ENCODE measurements at regions not wholly inside any gene's neighbourhood (a gene's known extent, or its start where the extent isn't known, plus 50 kb on each side); places are given as distances from the start of the nearest gene placed in this dataset.
"Not testable (repeated sequence)": the region's sequence is repeated elsewhere in the genome, so short reads cannot be mapped to it uniquely, and the experiment has no call there.

- no peak overlapping the region for H3K4me3 ChIP-seq (ENCODE audit: control insufficient read depth, low read depth, low read length)
- no peak for TF ChIP-seq CTCF (IDR thresholded peaks at IDR 0.05; ENCODE audit: control insufficient read depth, insufficient read depth, low read depth, low read length, missing control alignments)
- no peak for DNase-seq (ENCODE audit: low read depth)
Measured at GRCh38 chr11:95647355-95647754, 142.2 kb downstream of the FAM76B start.

DNA sequence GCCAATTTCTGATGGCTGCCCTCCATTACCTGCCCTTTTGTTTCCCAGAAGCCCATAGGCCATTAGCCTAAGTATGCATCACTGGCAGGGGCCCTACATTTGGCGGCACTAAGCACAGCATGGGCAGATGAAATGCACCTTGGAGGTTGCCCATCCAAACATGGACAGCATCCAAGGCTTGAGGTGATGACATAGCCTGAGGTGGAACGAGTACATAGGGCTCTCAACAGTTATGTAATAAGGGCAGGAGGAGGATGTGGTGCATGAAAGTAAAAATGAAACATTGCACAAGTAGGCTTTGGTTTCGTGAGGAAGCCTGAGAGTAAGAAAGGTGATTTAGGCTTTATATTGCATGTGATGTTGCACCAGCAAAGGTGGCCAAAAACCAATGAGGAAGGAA lies 148.1 kb downstream of the FAM76B start:
- no peak overlapping the region for H3K4me3 ChIP-seq (ENCODE audit: control insufficient read depth, low read depth, low read length)
- no peak for TF ChIP-seq CTCF (IDR thresholded peaks at IDR 0.05; ENCODE audit: control insufficient read depth, insufficient read depth, low read depth, low read length, missing control alignments)
- DNase-seq (ENCODE audit: low read depth): no peak

GRCh38 chr11:95638501-95638900 lies 151.1 kb downstream of the FAM76B start:
- TF ChIP-seq CTCF (IDR thresholded peaks at IDR 0.05; ENCODE audit: control insufficient read depth, insufficient read depth, low read depth, low read length, missing control alignments): no peak
- H3K4me3 ChIP-seq (ENCODE audit: control insufficient read depth, low read depth, low read length): no peak overlapping the region
- DNase-seq (ENCODE audit: low read depth): no peak

DNA sequence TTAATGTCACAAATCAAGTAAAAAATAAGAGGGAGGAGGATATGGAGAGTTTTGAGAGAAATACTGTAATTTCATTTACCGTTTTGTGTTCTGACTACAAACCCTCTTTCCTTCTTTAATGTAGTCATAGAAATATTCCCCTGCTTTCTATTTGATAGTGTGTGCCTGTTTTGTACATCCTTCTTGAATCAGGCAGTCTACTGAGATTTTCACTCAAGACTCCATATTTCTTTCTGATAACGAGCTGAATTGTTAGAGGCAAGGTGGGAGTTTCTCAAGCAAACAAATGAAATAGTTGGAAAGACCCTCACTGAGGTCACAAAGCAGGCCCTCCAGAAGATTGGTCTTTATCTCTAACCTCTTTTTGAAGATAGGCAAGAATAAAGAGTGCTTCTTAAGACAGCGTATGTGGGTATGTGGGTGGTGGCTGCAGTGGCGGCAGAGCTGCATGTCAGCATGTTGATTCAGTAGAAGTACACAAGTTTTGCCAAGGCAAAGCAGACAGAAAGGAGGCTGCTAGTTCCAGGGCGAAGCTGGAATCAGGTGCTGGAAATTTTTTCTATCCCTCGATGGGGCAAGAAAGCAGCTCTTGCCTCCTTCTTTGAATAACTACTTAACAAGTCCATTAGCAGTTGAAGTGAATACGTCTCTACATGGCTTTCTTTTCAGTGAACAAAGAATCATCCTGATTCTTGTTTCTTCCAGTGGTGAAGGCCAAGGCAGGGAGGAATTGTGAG lies 164.2 kb downstream of the FAM76B start:
- no peak overlapping the region for H3K4me3 ChIP-seq (ENCODE audit: control insufficient read depth, low read depth, low read length)
- DNase-seq (ENCODE audit: low read depth): no peak
- TF ChIP-seq CTCF (IDR thresholded peaks at IDR 0.05; ENCODE audit: control insufficient read depth, insufficient read depth, low read depth, low read length, missing control alignments): no peak

DNA sequence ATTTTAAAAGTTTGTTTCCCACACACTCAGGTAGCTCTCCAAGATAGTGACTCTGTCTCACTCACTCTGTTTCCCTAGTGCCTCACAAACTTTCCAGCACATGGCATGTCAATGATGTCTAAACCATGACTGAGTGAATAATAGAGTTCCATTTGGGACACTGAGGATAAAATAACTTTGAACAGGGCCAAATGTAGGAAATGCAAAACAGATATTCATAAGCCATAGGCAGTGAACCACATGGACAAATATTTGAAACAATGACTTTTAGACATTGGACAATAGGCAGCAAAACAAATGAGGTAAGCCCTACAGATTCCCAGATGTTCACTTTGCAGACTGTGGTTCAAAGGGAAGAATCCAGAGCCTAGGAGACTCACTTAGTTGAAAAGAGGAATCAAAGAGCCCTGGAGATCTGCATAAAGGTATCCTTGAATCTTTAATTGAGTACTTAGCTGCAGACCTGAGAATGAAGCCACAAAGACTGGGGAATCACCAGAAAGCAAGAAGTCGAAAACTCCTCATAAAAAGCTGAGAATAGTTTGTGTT lies 173.3 kb downstream of the FAM76B start:
- TF ChIP-seq CTCF (IDR thresholded peaks at IDR 0.05; ENCODE audit: control insufficient read depth, insufficient read depth, low read depth, low read length, missing control alignments): no peak
- H3K4me3 ChIP-seq (ENCODE audit: control insufficient read depth, low read depth, low read length): no peak overlapping the region
- DNase-seq (ENCODE audit: low read depth): no peak

GRCh38 chr11:95611827-95612226 lies 177.8 kb downstream of the FAM76B start:
- no peak for DNase-seq (ENCODE audit: low read depth)
- no peak for TF ChIP-seq CTCF (IDR thresholded peaks at IDR 0.05; ENCODE audit: control insufficient read depth, insufficient read depth, low read depth, low read length, missing control alignments)
- no peak overlapping the region for H3K4me3 ChIP-seq (ENCODE audit: control insufficient read depth, low read depth, low read length)

DNA sequence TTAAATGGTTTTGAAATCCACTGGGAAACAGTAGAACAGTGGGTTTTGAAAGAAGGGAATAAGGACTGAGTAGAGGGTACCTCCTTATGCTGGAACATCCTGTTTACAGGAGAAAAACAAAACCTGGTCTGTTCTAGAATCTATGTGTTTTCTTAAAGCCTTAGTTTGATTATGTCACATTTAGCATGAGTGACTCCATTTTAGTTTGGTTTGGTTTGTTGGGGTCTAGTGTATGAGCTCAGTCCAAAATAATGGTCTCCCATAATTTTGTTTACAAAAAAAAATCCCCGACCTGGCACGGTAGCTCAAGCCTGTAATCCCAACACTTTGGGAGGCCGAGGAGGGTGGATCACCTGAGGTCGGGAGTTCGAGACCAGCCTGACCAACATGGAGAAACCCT lies 179.4 kb downstream of the FAM76B start:
- not testable (repeated sequence) for DNase-seq (ENCODE audit: low read depth); H3K4me3 ChIP-seq (ENCODE audit: control insufficient read depth, low read depth, low read length)
